Common myeloid progenitor, CD34-positive (primary cell): ENCODE measurements at regions not wholly inside any gene's neighbourhood (a gene's known extent, or its start where the extent isn't known, plus 50 kb on each side); places are given as distances from the start of the nearest gene placed in this dataset.

ENCODE experiments used
- CTCF ChIA-PET: fragments of 350-600 bp; sonication (Branson Sonifier 250); formaldehyde crosslinking; loops from one replicate; lab custom pipeline; 2021; ENCODE audit warnings: antibody characterized with exemption; lab: Charles Lee
- POLR2A ChIA-PET: fragments of 350-600 bp; sonication (Branson Sonifier 250); formaldehyde crosslinking; loops from one replicate; lab custom pipeline; 2021; ENCODE audit warnings: antibody characterized with exemption; lab: Charles Lee
- DNase-seq, 3 donors: peaks; one replicate each; pipeline versions ENCODE4 v3.0.0 to v3.0.0-alpha.2; 2013
- H3K27ac ChIP-seq, 2 experiments: 1 replicate in 1 of 2; 2 replicates in 1 of 2; pipeline ENCODE4 v1.7.0; 2013; ENCODE audit warnings: inconsistent platforms in 2 of 2, low read length in 2 of 2, mild to moderate bottlenecking in 2 of 2, low read depth in 1 of 2, moderate library complexity in 1 of 2; ENCODE audit not compliant: severe bottlenecking in 2 of 2, insufficient read depth in 1 of 2, poor library complexity in 1 of 2
- H3K27me3 ChIP-seq, 5 experiments: replicated peaks in 2 of 5; 1 replicate in 3 of 5; 2 replicates in 2 of 5; pipeline versions ENCODE4 v1.6.1 to v1.7.0; 2013; ENCODE audit warnings: low read length in 4 of 5, mild to moderate bottlenecking in 2 of 5, moderate library complexity in 2 of 5, inconsistent platforms in 1 of 5; ENCODE audit not compliant: insufficient read depth in 5 of 5, control insufficient read depth in 4 of 5
- H3K36me3 ChIP-seq, 4 experiments: 1 replicate in 2 of 4; 2 replicates in 2 of 4; pipeline versions ENCODE4 v1.6.1 to v1.7.0; 2013; ENCODE audit warnings: low read length in 3 of 4, control low read depth in 1 of 4, mild to moderate bottlenecking in 1 of 4; ENCODE audit not compliant: control insufficient read depth in 4 of 4, insufficient read depth in 4 of 4
- H3K4me1 ChIP-seq, 4 experiments: 1 replicate in 3 of 4; 2 replicates in 1 of 4; pipeline versions ENCODE4 v1.6.1 to v1.7.1; 2013; ENCODE audit warnings: low read length in 3 of 4, mild to moderate bottlenecking in 3 of 4, control low read depth in 1 of 4, inconsistent platforms in 1 of 4, moderate library complexity in 1 of 4; ENCODE audit not compliant: control insufficient read depth in 4 of 4, insufficient read depth in 4 of 4; ENCODE audit errors: control extremely low read depth in 1 of 4
- H3K4me3 ChIP-seq, 7 experiments: 1 replicate in 4 of 7; 2 replicates in 3 of 7; pipeline versions ENCODE4 v1.5.1 to v1.7.0; 2013; ENCODE audit warnings: mild to moderate bottlenecking in 7 of 7, low read length in 6 of 7, moderate library complexity in 6 of 7, inconsistent platforms in 2 of 7, low read depth in 2 of 7, control low read depth in 1 of 7; ENCODE audit not compliant: insufficient read depth in 4 of 7, control insufficient read depth in 1 of 7; ENCODE audit errors: extremely low read depth in 1 of 7
- H3K9me3 ChIP-seq, 5 experiments: 1 replicate in 4 of 5; 2 replicates in 1 of 5; pipeline versions ENCODE4 v1.6.1 to v1.7.1; 2013; ENCODE audit warnings: low read length in 4 of 5, mild to moderate bottlenecking in 2 of 5, inconsistent platforms in 1 of 5, low read depth in 1 of 5, moderate library complexity in 1 of 5; ENCODE audit not compliant: control insufficient read depth in 4 of 5, insufficient read depth in 2 of 5; ENCODE audit errors: control extremely low read depth in 1 of 5
- WGBS: methylation state at CpG from one replicate; pipeline ENCODE4 v1.1.5; 2013; ENCODE audit not compliant: insufficient coverage; 5-methylcytosine and 5-hydroxymethylcytosine counted together

GRCh38 chr7:124397134-124397533 lies 364.3 kb upstream of the TMEM229A start:
- POLR2A ChIA-PET: no interaction called here
- Histone ChIP-seq H3K4me3 (no peak overlapping the region), H3K9me3 (no peaks in the 10 kb centered on the region), H3K4me1 (no peaks in the 10 kb centered on the region), H3K27me3 (no peaks in the 10 kb centered on the region), H3K36me3 (no peaks in the 10 kb centered on the region), H3K27ac (no peak overlapping the region)
- 100% methylated on average over 3 of the region's 4 CpGs for WGBS
- CTCF ChIA-PET: no interaction called here
- no peak for DNase-seq

- DNase-seq: no peak
- Histone ChIP-seq H3K36me3 (no peaks in the 10 kb centered on the region), H3K9me3 (no peaks in the 10 kb centered on the region), H3K4me3 (no peak overlapping the region), H3K4me1 (no peaks in the 10 kb centered on the region), H3K27ac (no peak overlapping the region), H3K27me3 (no peaks in the 10 kb centered on the region)
- WGBS: 83% methylated on average over 1 of the region's 1 CpG
- ChIA-PET POLR2A (no interaction called here), CTCF (no interaction called here)
Measured at GRCh38 chr7:124390301-124390700, 357.4 kb upstream of the TMEM229A start.

- DNase-seq: no peak
- ChIA-PET POLR2A (no interaction called here), CTCF (no interaction called here)
- WGBS: no CpG with 5 or more reads among the region's 1 CpG
- Histone ChIP-seq H3K4me3 (no peak overlapping the region), H3K27ac (no peak overlapping the region), H3K9me3 (no peaks in the 10 kb centered on the region), H3K27me3 (no peaks in the 10 kb centered on the region), H3K36me3 (no peaks in the 10 kb centered on the region), H3K4me1 (no peaks in the 10 kb centered on the region)
Measured at GRCh38 chr7:124388751-124389150, 355.9 kb upstream of the TMEM229A start.

GRCh38 chr7:124387056-124387455 lies 354.2 kb upstream of the TMEM229A start:
- no peak overlapping the region for H3K27ac ChIP-seq
- H3K36me3 ChIP-seq: no peaks in the 10 kb centered on the region
- ChIA-PET CTCF (no interaction called here), POLR2A (no interaction called here)
- WGBS: 87% methylated on average over 3 of the region's 4 CpGs
- no peak overlapping the region for H3K4me3 ChIP-seq
- H3K4me1 ChIP-seq: no peaks in the 10 kb centered on the region
- no peaks in the 10 kb centered on the region for H3K9me3 ChIP-seq
- H3K27me3 ChIP-seq: no peaks in the 10 kb centered on the region
- no peak for DNase-seq

GRCh38 chr7:124379296-124379695 lies 346.4 kb upstream of the TMEM229A start:
- H3K36me3 ChIP-seq: no peaks in the 10 kb centered on the region
- H3K27ac ChIP-seq: no peak overlapping the region
- DNase-seq: no peak
- H3K9me3 ChIP-seq: no peaks in the 10 kb centered on the region
- WGBS: 86% methylated on average over 1 of the region's 1 CpG
- POLR2A ChIA-PET: interaction anchor here (0.9 kb wide), 1 partner anchor 15 kb away, joined by 4 read pairs; no protein-coding TSS in a partner anchor
- no peaks in the 10 kb centered on the region for H3K4me1 ChIP-seq
- H3K27me3 ChIP-seq: no peaks in the 10 kb centered on the region
- CTCF ChIA-PET: no interaction called here
- H3K4me3 ChIP-seq: no peak overlapping the region

- DNase-seq: no peak
- Histone ChIP-seq H3K9me3 (no peaks in the 10 kb centered on the region), H3K36me3 (no peaks in the 10 kb centered on the region), H3K4me1 (no peaks in the 10 kb centered on the region), H3K4me3 (no peak overlapping the region), H3K27me3 (no peaks in the 10 kb centered on the region), H3K27ac (no peak overlapping the region)
- WGBS: 50% methylated on average over 1 of the region's 4 CpGs
- POLR2A ChIA-PET: no interaction called here
- CTCF ChIA-PET: no interaction called here
Measured at GRCh38 chr7:124376111-124376510, 343.2 kb upstream of the TMEM229A start.

- Histone ChIP-seq H3K27ac (no peak overlapping the region), H3K36me3 (no peaks in the 10 kb centered on the region), H3K4me3 (no peak overlapping the region), H3K4me1 (no peaks in the 10 kb centered on the region), H3K27me3 (no peaks in the 10 kb centered on the region), H3K9me3 (no peaks in the 10 kb centered on the region)
- no peak for DNase-seq
- WGBS: 100% methylated on average over 2 of the region's 4 CpGs
- ChIA-PET POLR2A (no interaction called here), CTCF (no interaction called here)
Measured at GRCh38 chr7:124375391-124375790, 342.5 kb upstream of the TMEM229A start.
